Tibial artery (tissue), 4 donors: ENCODE measurements at regions not wholly inside any gene's neighbourhood (a gene's known extent, or its start where the extent isn't known, plus 50 kb on each side); places are given as distances from the start of the nearest gene placed in this dataset.

Source experiments
- DNase-seq, 2 donors: peaks; one replicate each; pipeline ENCODE4 v3.0.0-alpha.2; 2019
- H3K27ac ChIP-seq, 2 donors: fragments of 200-600 bp; sonication (generic) in 1 of 2; 1 replicate in 1 of 2; 2 replicates in 1 of 2; pipeline ENCODE4 v1.5.1; 2018 to 2019; ENCODE audit warnings: mild to moderate bottlenecking in 1 of 2
- H3K27me3 ChIP-seq, 2 donors: fragments of 200-600 bp; sonication (generic) in 1 of 2; one replicate each; pipeline versions ENCODE4 v1.5.1 to v1.6.0; 2016 to 2019
- H3K36me3 ChIP-seq, 3 donors: fragments of 200-600 bp; sonication (generic) in 2 of 3; one replicate each; pipeline ENCODE4 v1.5.1; 2016 to 2019; ENCODE audit warnings: mild to moderate bottlenecking in 2 of 3
- H3K4me1 ChIP-seq, 4 donors: fragments of 200-600 bp; sonication (generic) in 2 of 4; 1 replicate in 3 of 4; 2 replicates in 1 of 4; pipeline ENCODE4 v1.5.1; 2016 to 2019
- H3K4me3 ChIP-seq, 2 donors: fragments of 200-600 bp; sonication (generic) in 1 of 2; 1 replicate in 1 of 2; 2 replicates in 1 of 2; pipeline ENCODE4 v1.5.1; 2018 to 2019; ENCODE audit warnings: mild to moderate bottlenecking in 2 of 2
- H3K9me3 ChIP-seq, 3 donors: fragments of 200-600 bp; sonication (generic) in 1 of 3; one replicate each; pipeline ENCODE4 v1.5.1; 2016 to 2019
- intact Hi-C: fragments of 100-400 bp; cut with DNase I; formaldehyde crosslinking; loops from one replicate; pipeline ENCODE4 v1.15.0; 2023; ENCODE audit warnings: low total_unique reads
- TF ChIP-seq, protein P1 (sequence below), 2 experiments: fragments of 200-600 bp in 1 of 2; fragments of 450-650 bp in 1 of 2; IDR thresholded peaks; one replicate each; pipeline ENCODE4 v1.5.1; 2017 to 2019; ENCODE audit warnings: antibody characterized with exemption in 2 of 2, mild to moderate bottlenecking in 1 of 2, moderate library complexity in 1 of 2

- intact Hi-C loops: no loop called here
- Histone ChIP-seq H3K4me1 (no peaks in the 10 kb centered on the region), H3K27me3 (no peaks in the 10 kb centered on the region), H3K27ac (no peak overlapping the region), H3K4me3 (no peak overlapping the region), H3K9me3 (no peaks in the 10 kb centered on the region), H3K36me3 (no peaks in the 10 kb centered on the region)
- TF ChIP-seq, protein P1, sequence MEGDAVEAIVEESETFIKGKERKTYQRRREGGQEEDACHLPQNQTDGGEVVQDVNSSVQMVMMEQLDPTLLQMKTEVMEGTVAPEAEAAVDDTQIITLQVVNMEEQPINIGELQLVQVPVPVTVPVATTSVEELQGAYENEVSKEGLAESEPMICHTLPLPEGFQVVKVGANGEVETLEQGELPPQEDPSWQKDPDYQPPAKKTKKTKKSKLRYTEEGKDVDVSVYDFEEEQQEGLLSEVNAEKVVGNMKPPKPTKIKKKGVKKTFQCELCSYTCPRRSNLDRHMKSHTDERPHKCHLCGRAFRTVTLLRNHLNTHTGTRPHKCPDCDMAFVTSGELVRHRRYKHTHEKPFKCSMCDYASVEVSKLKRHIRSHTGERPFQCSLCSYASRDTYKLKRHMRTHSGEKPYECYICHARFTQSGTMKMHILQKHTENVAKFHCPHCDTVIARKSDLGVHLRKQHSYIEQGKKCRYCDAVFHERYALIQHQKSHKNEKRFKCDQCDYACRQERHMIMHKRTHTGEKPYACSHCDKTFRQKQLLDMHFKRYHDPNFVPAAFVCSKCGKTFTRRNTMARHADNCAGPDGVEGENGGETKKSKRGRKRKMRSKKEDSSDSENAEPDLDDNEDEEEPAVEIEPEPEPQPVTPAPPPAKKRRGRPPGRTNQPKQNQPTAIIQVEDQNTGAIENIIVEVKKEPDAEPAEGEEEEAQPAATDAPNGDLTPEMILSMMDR (IDR thresholded peaks at IDR 0.05): no peak
- DNase-seq: no peak
Measured at GRCh38 chr3:86254480-86254879, 736.5 kb downstream of the VGLL3 start.

GRCh38 chr3:86251781-86252180 is 739.2 kb downstream of the VGLL3 start:
- intact Hi-C loops: no loop called here
- no peak overlapping the region for H3K4me3 ChIP-seq
- H3K4me1 ChIP-seq: no peaks in the 10 kb centered on the region
- no peak for DNase-seq
- no peaks in the 10 kb centered on the region for H3K9me3 ChIP-seq
- H3K27ac ChIP-seq: no peak overlapping the region
- TF ChIP-seq, protein P1 (IDR thresholded peaks at IDR 0.05): no peak
- H3K27me3 ChIP-seq: no peaks in the 10 kb centered on the region
- no peaks in the 10 kb centered on the region for H3K36me3 ChIP-seq

DNA sequence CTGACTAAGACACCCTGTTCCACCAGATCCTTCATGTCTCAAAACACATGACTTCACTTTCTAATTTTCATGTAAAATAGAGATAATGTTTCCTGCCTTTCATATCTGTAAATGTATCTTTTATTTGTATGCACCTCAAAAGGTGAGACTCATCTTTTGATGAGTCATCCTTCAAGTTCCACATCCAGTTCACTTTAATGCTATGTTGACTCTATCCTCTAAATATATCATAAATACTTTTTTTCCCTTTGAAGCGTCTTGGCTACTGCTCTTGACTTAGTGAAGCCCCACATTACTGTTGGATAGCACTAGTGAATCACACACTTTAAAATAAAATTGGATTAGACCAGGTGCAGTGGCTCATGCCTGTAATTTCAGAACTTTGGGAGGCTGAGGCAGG is 741.1 kb downstream of the VGLL3 start:
- no peak for DNase-seq
- Histone ChIP-seq H3K27ac (no peak overlapping the region), H3K27me3 (no peaks in the 10 kb centered on the region), H3K36me3 (no peaks in the 10 kb centered on the region), H3K4me1 (no peaks in the 10 kb centered on the region), H3K9me3 (no peaks in the 10 kb centered on the region), H3K4me3 (no peak overlapping the region)
- intact Hi-C loops: no loop called here
- TF ChIP-seq, protein P1 (IDR thresholded peaks at IDR 0.05): no peak

DNA sequence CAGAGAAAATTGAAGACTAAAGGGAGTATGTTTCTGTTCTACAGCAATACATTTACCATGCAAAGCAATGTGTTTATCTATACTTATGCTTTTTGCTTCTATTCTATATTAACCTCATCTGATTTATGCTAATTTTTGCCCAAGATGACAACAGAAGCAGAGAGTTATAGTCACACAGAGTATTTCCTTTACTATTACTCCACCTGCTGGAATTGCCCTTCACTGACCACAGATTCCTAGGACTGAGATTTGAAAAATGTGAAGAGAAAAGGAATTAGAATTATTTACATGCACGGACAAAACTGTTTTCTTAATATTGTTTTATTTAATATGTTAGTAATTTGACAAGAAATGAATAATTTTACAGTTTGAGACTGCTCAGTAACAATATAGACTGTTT is 745.6 kb downstream of the VGLL3 start:
- H3K4me1 ChIP-seq: no peaks in the 10 kb centered on the region
- no peak for DNase-seq
- TF ChIP-seq, protein P1 (IDR thresholded peaks at IDR 0.05): no peak
- intact Hi-C loops: no loop called here
- no peaks in the 10 kb centered on the region for H3K9me3 ChIP-seq
- H3K27me3 ChIP-seq: no peaks in the 10 kb centered on the region
- H3K36me3 ChIP-seq: no peaks in the 10 kb centered on the region
- no peak overlapping the region for H3K27ac ChIP-seq
- no peak overlapping the region for H3K4me3 ChIP-seq

- DNase-seq: no peak
- intact Hi-C loops: no loop called here
- Histone ChIP-seq H3K27me3 (no peaks in the 10 kb centered on the region), H3K4me3 (no peak overlapping the region), H3K9me3 (no peaks in the 10 kb centered on the region), H3K36me3 (no peaks in the 10 kb centered on the region), H3K27ac (no peak overlapping the region), H3K4me1 (no peaks in the 10 kb centered on the region)
- TF ChIP-seq, protein P1 (IDR thresholded peaks at IDR 0.05): no peak
Measured at GRCh38 chr3:86244905-86245304, 746.0 kb downstream of the VGLL3 start.

DNA sequence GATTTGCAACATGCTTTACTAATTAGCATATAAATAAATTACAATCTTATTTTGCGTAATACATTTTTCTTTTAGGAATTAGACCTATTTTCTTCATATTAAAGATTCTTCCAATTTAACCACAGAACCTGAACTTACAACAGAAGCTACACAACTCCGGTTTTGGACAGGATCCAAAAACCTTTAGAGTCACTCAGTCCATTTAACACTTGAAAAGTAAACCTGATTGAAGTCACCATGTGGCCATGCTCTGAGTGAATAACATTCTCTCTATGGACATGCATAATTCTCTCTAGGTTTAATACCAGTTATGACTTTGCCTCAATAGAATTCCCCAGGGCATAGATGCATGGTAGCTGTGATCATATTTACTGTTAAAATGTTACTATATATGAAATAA is 751.0 kb downstream of the VGLL3 start:
- no peak for DNase-seq
- Histone ChIP-seq H3K9me3 (no peaks in the 10 kb centered on the region), H3K36me3 (no peaks in the 10 kb centered on the region), H3K4me3 (no peak overlapping the region), H3K4me1 (no peaks in the 10 kb centered on the region), H3K27me3 (no peaks in the 10 kb centered on the region), H3K27ac (no peak overlapping the region)
- intact Hi-C loops: no loop called here
- TF ChIP-seq, protein P1 (IDR thresholded peaks at IDR 0.05): no peak
